GM10266 (cell line): ENCODE measurements at regions not wholly inside any gene's neighbourhood (a gene's known extent, or its start where the extent isn't known, plus 50 kb on each side); places are given as distances from the start of the nearest gene placed in this dataset.
"Not testable (repeated sequence)": the region's sequence is repeated elsewhere in the genome, so short reads cannot be mapped to it uniquely, and the experiment has no call there.

ENCODE experiments used
- DNase-seq: peaks from one replicate; pipeline ENCODE4 v3.0.0; 2012; ENCODE audit errors: extremely low spot score
- TF ChIP-seq, protein P1 (sequence below): IDR thresholded peaks from 2 replicates; pipeline ENCODE4 v1.5.1; 2012; ENCODE audit warnings: mild to moderate bottlenecking, low read depth; ENCODE audit not compliant: control insufficient read depth, insufficient read depth; ENCODE audit errors: missing control alignments

GRCh38 chrY:16490706-16491105 lies 1389.3 kb downstream of the CDY2B start:
- TF ChIP-seq, protein P1, sequence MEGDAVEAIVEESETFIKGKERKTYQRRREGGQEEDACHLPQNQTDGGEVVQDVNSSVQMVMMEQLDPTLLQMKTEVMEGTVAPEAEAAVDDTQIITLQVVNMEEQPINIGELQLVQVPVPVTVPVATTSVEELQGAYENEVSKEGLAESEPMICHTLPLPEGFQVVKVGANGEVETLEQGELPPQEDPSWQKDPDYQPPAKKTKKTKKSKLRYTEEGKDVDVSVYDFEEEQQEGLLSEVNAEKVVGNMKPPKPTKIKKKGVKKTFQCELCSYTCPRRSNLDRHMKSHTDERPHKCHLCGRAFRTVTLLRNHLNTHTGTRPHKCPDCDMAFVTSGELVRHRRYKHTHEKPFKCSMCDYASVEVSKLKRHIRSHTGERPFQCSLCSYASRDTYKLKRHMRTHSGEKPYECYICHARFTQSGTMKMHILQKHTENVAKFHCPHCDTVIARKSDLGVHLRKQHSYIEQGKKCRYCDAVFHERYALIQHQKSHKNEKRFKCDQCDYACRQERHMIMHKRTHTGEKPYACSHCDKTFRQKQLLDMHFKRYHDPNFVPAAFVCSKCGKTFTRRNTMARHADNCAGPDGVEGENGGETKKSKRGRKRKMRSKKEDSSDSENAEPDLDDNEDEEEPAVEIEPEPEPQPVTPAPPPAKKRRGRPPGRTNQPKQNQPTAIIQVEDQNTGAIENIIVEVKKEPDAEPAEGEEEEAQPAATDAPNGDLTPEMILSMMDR = no peak

DNA sequence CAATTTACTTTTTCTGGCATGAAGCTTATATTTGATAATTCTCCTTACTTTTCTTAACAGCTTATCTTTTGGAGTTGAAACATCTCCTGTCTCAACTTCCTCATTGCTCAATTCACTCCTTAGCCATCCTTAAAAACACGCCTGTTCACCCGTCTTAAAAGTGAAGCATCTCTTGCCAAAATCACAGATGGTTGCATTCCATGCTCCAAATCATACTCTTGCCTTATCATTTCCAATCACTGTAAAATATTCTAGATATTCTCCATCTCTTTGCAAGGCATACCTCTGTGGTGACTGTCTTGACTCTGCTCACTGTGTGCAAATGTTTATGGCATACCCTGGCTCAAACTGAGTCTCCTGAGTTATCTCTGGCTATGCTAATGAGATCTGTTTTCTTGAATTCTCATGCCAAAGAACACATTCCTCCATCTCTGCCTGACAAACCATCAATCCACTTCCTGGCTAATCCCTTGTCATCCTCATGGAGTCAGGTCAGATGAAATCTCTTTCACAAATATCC lies 1393.3 kb downstream of the CDY2B start:
- no peak for DNase-seq
- TF ChIP-seq, protein P1 = no peak

More at GRCh38 chrY:16490706-16491105, 1389.3 kb downstream of the CDY2B start:
- no peak for DNase-seq

DNA sequence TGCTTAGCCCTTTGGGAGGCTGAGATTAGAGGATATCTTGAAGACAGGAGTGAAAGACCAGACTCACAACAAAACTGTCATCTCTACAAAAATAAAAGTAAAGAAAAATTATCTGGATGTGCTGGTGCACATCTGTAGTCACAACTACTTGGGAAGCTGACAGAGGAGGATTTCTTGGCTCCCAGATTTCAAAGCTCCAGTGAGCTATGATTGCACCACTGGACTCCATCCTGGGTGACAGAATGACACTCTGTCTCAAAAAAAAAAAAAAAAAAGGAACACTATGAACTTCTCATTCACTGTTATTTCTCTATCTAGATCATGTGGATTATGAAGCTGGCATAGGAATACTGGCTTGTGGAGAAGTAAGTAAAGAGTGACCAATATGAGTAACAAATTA lies 1400.0 kb downstream of the CDY2B start:
- no peak for DNase-seq
- TF ChIP-seq, protein P1 = no peak

DNA sequence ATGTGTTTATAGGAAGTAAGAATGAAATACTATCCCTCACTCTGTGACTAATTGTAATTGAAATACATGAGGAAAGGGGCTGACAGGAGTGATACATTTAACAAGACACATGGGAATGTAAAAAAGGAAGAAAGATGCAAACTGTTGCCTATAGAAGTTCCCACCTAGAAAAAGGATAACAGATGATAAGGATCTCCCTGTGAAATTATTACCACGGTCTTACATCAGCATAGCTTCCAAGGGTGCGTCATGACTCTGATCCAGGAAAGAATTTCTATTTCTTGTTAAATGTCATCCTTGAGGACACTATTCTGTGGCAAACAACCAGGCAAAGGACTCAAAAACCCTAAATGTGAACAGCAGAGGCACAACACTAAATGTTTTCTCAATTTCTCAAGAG lies 1406.0 kb downstream of the CDY2B start:
- TF ChIP-seq, protein P1 = no peak
- no peak for DNase-seq

GRCh38 chrY:16454799-16455198 lies 1425.2 kb downstream of the CDY2B start:
- TF ChIP-seq, protein P1 = no peak

DNA sequence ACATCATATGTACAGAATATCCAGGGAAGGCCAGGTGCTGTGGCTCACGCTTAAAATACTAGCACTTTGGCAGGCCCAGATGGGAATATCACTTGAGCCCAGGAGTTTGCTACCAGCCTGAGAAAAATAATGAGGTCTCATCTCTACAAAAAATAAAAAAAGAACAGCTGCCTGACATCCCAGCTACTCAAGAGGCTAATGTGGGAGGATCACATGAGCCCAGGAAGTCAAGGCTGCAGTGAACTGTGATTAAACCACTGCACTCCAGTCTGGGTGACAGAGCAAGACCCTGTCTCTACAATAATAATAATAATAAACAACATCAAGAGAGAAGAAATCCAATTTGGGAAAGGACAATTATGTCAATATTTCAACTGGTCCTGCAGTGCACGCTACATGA lies 1433.9 kb downstream of the CDY2B start:
- TF ChIP-seq, protein P1 = no peak
- DNase-seq = no peak

More at GRCh38 chrY:16454799-16455198, 1425.2 kb downstream of the CDY2B start:
- DNase-seq = no peak

GRCh38 chrY:16409206-16409923 lies 1470.7 kb downstream of the CDY2B start:
- not testable (repeated sequence) for DNase-seq

DNA sequence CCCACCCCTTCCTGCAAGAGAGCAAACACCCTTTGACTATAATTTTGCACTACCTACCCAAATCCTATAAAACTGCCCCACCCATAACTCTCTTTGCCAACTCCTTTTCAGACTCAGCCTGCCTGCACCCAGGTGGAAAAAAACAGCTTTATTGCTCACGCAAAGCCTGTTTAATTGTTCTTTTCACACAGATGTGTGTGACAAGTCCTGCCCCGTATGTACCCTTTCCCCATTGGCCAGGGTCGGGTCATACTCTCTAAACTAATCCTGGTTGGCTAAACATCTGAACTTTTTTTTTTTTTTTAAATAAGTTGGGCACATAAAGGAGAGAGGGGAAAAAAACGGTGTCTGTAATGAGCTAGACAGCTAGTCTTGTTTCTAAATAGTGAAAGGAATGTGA lies 1500.6 kb downstream of the CDY2B start:
- not testable (repeated sequence) for DNase-seq

DNA sequence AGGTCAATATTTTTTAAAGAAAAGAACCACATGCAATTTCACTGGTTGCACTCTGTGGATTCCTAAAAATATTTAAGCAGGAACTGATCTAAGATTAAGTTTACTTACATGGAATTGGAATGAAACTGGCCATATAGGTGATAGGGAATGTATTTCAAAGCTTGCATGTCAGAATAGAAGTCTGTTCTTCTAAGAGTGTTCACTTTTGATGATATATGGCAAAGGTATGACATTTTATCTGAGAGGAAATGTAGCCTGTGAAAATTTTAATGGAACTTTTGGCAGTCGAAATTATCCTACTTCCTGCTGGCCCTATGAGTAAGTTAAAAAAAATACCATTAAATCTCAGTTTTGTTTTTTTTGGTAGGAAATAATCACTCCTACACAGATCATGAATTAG lies 1538.4 kb downstream of the CDY2B start:
- DNase-seq = not testable (repeated sequence)

DNA sequence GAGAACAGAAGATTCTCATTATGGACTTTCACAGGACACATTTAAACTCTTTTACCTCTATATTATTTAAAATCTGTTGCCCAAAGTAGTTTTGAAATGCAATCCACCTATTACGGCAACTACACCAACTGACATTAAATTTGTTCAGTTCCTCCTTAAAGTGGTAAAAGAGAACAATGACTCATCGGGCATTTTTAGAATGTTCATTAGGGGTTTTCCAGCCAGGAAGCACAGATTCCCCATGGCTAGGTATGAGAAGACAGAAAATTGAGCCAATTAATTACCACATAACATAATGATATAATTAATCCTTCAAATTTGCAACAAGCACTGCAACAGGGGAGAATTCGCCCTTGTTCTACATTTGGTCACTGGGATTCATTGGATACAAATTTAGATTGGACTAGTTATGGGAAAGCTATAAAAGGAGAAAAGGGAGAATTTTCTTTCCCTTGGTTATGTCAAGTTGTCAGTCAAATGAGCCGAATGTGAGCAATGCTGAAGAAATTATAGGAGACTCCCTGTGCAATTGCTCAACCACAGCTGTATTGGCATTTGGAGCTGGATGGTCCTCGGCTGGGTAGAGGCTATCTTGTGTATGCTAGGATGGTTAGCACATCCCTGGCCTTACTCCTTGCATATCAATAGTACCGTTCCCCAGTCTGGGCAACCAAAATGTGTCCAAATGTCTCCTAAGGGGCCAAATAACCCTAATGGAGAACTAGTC lies 1549.8 kb downstream of the CDY2B start:
- DNase-seq = not testable (repeated sequence)

GRCh38 chrY:16329135-16329820 lies 1550.7 kb downstream of the CDY2B start:
- not testable (repeated sequence) for DNase-seq
